GM13976 (cell line): ENCODE measurements at regions not wholly inside any gene's neighbourhood (a gene's known extent, or its start where the extent isn't known, plus 50 kb on each side); places are given as distances from the start of the nearest gene placed in this dataset.

Experiments
- DNase-seq: peaks from one replicate; pipeline ENCODE4 v3.0.0; 2012; ENCODE audit warnings: low spot score
- CTCF ChIP-seq: IDR thresholded peaks from 2 replicates; pipeline ENCODE4 v1.5.1; 2012; ENCODE audit warnings: borderline replicate concordance, mild to moderate bottlenecking; ENCODE audit not compliant: insufficient read depth; ENCODE audit errors: extremely low read depth, missing control alignments, control extremely low read depth
- in situ Hi-C: fragments of 300-500 bp; cut with MboI; formaldehyde crosslinking; loops from one replicate; pipeline ENCODE4 v1.12.0; 2022; ENCODE audit warnings: low sequenced_read_pairs, mixed read lengths, inconsistent platforms; ENCODE audit not compliant: unreplicated experiment

GRCh38 chr10:84075226-84076046 lies 63.9 kb upstream of the GHITM start:
- no peak for DNase-seq
- no peak for TF ChIP-seq CTCF
- in situ Hi-C loops: no loop called here

- no peak for DNase-seq
- TF ChIP-seq CTCF: no peak
- in situ Hi-C loops: no loop called here
Measured at GRCh38 chr10:84076047-84076388, 63.3 kb upstream of the GHITM start.

- no peak for DNase-seq
- TF ChIP-seq CTCF: no peak
- in situ Hi-C loops: no loop called here
Measured at GRCh38 chr10:84076540-84077195, 62.6 kb upstream of the GHITM start.

- no peak for TF ChIP-seq CTCF
- in situ Hi-C loops: no loop called here
- DNase-seq: no peak
Measured at GRCh38 chr10:84077768-84078167, 61.5 kb upstream of the GHITM start.

- in situ Hi-C loops: no loop called here
- DNase-seq: no peak
- TF ChIP-seq CTCF: no peak
Measured at GRCh38 chr10:84078771-84079170, 60.5 kb upstream of the GHITM start.

GRCh38 chr10:84084342-84084741 lies 55.0 kb upstream of the GHITM start:
- DNase-seq: no peak
- no peak for TF ChIP-seq CTCF
- in situ Hi-C loops: no loop called here
